GM19467 (cell line): ENCODE measurements at regions not wholly inside any gene's neighbourhood (a gene's known extent, or its start where the extent isn't known, plus 50 kb on each side); places are given as distances from the start of the nearest gene placed in this dataset.

Source experiments
- ATAC-seq: cut with Tn5 transposase; IDR thresholded peaks from one replicate; pipeline ENCODE4 v1.9.1; 2021; ENCODE audit warnings: mild to moderate bottlenecking, moderate library complexity; ENCODE audit not compliant: unreplicated experiment

DNA sequence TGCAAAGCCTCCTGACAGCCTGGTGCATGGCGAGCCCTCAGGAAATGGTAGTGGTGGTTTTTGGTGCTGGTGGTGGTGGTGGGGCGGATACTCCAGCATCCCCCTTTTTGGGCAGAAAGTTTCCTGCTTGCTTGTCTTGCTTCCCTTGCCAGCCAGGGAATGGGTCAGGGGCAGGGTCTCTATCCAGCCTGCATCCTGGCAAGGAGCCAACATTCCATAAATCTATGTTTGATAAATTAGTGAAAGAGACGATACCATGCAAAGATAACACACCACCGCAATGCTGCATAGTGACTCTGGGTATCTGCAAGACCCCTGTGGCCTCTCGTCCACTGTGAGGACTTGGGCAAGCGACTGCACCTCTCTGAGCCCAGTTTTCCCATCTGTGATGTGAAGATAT, 246.2 kb downstream of the LRFN2 start:
- no peak for ATAC-seq

DNA sequence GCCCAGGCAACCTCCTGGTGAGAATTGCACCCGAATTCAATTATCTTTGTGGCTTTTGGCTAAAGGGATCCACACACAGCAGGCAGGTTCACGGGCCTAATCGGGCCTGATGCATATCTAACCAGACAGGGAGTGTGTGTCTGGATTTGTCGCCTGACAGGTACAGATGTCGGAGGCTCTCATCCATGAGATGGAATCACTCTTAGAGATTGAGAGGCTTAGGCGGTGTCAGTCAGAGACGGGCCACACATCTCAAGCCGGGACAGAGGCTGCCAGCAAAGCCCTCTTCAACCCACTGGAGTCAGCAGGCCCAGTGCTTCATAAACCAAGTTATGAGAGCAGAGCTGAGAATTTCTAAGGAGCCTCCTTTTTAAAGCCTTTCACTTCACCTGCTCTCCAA, 247.0 kb downstream of the LRFN2 start:
- ATAC-seq: no peak

DNA sequence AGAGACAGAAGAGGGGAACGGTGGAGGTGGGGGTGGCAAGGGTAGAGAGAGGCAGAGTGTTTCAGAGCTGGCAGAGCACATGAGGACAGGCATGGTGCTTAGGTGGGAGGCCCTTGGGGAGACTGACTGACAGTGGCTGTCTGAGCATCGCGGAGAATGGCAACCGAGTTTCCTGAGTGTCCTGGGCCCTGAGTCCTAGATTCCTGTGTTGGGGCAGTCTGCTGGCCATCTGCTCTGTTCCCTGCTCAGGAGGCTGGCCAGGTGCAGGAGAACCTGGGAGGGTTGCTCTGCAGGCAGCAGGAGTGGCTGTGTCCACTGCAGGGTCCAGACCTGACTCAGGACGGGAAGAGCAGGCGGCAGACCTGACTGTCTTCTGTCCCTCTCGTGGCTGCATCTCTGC, 248.9 kb downstream of the LRFN2 start:
- ATAC-seq: no peak

DNA sequence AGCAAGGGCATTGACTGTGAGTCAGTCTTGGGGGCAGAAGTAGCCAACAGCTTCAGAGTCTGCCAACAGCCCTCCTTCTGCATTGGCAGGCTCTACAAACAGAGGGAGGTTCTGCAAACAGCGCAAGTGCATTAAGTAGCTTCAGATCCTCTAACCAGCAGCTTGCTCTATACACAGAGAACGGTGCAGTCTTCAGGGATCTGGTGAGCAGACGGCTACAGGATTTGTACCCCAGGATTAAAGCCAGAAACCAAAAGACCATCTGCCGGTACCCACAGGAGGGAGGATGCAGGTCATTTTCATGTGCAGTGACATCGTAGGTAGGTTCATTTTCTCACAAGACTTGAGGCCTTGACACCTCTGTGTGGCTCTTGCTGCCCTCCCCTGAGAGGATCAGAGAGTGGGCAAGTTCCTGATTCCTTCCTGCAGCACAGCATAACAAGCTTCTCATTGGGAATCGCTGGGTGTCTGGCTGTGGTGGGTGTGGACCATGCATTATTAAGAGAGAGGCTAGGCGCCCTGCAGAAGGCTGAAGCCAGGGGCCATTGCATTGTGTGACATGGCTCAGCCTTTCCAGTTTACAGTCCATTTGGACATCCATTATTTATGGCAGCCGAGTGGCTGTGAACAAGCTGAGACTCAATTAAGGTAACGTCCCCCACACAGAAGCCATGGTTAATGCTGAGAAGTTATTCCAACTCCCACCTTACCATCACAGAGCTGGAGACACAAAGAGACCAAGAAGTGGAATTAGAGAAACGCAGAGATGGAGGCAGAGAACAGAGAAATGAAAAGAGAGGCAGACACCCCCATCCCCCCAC, 250.0 kb downstream of the LRFN2 start:
- no peak for ATAC-seq

DNA sequence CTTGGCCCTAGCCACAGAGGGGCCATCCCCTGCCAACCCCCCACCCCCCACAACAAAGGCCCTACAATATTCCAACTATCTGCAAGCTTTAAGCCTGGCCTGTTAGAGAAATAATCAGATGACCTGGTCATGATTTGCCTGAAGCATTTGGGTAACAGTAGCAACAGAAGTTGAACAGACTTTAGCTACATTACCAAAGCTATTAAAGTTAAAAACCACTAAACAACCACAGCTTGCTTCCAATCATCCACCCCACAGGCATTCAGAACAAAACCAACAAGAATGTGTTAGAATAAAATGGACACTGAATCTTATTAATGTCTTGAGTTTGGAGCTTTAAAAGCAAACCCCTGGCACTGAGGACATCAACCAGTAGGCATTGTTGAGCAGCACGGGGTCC, 250.9 kb downstream of the LRFN2 start:
- ATAC-seq: no peak

DNA sequence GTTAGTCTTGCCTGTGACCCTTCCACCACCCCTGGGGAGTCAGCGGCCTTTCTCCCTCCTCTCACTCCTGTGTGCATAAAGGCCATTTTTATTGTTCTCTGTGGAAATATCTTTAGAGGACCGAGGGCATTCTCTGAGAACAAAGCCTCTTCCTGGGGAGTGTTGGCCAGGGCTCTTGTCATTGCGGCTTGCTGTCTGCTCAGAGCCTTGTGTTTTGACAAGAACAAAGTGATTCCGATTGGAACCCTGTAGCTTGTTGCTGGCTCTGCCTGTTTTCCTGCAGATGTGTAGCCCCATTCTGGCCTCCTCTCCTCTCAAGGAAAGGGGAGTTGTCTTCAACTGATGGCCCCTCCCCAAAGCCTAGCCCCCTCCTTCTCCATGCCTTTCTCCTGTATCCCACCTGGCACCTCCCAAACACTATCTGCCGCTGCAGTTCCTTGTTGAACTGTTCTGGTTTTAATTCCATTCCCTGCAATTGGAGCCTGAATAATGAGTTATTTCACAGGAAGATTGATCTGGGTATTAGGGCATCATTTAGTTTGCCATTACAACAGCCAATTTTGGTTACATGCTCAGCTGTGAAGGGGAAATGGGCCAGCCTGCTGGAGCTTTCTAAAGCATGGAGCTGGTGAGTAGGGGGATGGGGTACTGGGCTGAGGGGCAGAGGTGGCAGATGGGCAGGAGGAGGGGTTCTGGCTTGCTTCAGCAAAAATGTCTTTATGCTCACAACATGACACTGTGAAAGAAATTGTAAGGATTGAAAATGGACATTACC, 252.5 kb downstream of the LRFN2 start:
- no peak for ATAC-seq

DNA sequence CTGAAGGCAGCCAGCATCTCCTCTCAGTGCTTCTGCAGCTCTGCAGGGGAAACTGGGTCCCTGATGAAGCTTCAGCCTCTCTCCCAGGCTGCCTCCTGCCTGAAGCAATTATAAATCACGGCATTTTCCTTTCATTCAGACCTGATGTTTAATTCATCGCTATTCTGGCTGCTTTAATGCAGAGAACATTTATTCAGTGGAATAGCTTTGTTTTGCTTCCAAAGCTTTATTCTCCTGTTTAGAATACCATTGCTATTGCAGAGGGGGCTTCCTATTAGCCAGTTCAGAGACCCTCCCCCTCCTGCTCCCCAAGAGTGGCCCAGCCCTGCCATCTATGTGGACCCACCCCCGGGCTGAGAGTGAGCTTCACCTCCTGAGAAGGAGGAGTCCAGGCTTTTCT, 255.6 kb downstream of the LRFN2 start:
- ATAC-seq: no peak

DNA sequence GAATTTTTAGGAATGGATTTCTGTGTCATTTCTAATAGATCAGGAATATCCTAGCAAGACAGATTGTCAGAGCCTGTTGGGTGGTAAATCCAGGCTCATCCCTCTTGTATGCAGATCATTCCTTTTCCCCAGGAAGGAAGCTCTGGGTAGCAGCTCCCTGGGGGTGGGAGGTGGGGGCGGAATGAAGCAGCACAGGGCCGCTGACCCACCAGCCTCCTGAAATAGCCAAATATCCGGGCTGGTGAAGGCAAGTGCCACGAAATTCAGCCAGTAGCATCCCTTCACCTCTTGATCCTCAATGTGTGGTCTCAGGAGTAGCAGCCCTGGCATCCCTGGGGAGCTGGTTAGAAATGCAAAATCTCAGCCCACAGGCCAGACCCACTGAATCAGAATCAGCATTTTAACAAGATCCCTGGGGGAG, 256.9 kb downstream of the LRFN2 start:
- ATAC-seq: no peak

DNA sequence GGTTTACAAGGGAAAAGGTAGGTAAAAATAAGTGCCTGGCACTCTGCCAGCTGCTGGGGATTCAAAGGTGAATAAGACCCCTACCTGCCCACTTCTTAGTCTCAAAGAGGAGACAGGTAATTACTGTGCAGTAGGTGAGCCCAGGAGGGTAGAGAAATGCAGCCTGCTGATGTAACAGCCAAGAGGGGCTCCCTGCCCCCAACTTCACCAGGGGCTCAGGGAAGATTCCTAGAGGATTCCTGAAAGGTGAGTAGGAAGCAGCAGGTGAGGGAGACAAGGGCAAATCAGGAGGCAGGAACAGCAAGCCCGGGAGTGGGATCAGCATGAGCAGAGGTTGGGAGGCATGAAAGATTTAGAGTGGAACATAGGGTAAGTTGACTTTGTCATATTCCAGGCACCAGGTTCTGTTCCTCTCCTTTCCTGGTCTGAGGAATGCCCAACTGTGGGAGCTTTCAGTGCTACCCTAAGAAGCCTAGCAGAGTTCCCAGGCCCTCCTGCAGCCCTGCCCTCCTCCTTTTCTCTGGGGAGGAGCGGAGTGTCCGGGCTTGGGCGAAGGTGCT, 258.1 kb downstream of the LRFN2 start:
- no peak for ATAC-seq

DNA sequence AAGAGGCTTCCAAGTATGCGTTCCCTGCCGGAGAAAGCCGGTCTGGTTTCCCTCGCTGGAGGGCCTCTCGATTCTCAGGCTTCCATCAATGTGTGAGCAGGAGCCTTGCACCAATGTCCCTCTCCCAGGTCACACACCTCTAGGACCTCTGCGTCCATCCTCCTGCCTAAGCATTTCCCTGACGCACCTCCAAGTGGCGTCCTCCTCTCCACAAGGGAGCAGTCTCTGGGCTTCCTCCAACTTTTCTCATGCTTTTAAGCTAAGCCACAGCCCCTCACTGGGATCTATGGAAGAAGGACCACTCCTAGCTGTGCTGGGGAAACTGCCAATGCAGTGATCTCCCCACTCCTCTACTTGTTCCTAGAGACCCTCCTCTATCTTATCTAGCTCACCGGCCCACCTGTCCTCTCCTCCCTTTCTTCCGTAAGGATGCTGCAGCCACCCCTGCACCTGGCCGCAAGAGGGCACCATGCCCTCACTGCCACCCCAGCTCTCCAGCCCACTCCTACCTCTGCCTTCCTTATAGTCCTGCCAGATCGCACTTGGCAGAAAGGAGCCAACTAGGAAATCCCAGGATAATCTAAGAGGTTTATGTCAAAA, 258.7 kb downstream of the LRFN2 start:
- no peak for ATAC-seq

DNA sequence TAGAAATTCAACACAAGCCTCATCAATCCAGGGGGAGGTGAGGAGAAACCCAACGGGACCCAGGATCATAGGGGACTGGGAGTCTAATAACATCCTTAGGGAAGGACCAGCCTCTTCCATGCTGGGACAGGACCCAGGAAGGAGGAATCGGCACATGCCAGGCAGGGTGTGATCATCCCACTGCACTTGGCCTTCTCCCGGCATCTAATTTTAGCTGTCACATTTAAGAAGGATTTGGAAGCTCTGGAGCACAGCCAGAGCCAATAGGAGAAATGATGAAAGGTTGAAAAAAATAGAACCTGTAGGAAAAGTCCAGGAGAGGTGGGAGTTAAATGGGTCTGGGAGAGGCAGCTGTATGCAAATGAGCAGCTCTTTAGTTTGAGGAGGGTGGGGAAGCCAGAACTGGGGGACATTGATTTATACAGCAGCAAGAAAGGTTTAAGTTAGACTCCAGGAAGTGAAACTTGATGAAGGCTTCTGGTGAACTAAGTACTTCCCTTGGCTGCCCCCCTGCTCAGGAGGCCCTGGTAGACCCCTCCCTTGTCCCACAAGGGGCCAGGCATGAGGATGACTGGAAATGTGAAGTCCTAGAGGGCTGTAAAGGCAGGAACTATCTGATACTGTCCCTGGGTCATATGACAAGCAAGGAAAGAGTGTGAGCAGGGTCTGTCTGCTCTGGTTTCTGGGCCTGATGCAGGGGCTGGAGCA, 260.3 kb downstream of the LRFN2 start:
- ATAC-seq: no peak

DNA sequence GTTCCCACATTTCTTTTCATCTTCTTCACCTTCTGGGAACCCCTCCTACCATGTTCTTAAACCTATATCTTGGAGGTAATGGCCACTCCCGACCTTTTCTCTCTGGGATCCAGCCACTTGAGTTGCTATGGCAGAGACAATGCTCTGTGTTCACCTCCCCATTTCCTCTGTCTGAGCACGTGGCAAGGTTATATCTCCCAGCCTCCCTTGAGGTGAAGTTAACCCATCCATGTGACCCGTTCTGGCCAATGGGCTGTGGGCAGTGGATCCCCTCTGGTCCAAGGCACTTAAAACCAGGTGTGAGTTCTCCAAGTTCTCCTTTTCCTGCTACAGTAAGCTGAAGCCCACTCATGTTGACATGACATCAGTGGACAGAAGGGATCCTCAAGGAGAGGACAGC, 261.4 kb downstream of the LRFN2 start:
- ATAC-seq: no peak

DNA sequence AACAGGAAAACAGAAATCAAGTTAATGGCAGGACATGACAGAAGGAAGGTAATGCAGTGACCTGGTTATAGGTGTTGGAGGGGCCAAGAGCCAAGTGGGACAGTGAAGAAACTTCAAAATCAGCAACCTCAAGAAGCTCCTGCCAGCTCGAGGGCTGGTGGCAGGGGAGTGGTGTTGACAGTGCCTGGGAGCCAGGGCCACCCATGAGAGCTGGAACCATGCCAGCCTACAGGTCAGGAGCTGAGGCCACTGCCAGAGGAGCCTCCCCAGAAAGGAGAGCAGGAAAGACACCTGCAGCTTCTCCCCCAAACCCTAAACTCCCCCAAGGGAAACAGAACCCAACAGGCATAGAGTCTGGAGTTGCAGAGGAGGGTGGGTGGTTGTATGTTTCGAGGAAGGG, 262.1 kb downstream of the LRFN2 start:
- ATAC-seq: no peak

DNA sequence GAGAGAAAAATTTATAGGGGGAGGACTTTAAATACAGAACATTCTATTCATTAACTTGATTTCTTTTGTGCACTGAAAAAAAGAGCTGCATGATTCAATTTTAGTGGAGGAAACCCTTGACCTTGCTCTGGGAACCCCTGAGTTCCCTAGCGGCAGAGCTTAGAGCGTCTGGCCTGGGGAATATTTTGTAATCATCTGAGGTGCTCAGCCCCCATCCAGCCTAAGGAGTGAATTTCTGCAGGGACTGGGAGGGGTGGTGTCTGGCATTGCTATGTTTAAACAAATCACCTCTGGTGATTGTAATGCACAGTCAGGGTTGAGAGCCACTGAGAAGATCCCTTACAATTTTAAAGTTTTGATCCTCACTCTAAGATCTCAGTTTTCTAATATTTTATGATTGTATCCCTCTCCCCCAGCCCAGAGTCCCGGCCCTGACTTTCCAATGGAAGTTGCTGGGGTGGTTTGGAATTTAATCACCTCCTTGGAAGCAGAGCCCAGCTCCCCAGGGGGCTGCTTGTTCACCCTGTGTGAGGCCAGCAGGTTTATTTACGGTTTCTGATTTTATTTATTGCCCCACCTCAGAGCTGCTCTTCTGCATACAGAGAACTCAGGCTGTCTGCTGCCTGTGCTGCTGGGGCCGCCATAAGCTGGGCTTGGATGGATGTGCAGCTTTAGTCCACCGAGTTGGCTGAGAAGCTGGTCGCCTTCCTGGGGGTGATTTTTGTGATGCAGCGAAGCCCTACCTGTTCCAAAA, 263.1 kb downstream of the LRFN2 start:
- no peak for ATAC-seq

DNA sequence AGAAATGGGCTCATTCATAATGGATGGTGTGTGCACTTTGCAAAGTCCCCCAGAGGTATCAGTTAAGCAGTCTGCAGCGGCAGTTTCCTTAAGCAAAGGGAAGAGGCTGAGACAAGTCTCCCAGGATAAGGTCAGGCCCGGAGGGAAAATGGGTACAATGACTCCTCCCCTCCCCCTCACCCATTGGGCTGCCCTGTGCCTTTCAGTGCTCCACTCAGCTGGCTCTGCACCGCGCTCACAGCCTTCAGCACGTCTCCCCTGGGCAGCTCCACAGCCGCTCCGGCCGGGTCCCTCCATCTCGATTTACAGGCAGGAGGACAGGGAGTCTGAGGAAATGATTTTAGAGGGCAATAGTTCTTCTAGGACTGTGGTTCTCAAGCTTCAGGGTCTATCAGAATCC, 264.8 kb downstream of the LRFN2 start:
- ATAC-seq: no peak

DNA sequence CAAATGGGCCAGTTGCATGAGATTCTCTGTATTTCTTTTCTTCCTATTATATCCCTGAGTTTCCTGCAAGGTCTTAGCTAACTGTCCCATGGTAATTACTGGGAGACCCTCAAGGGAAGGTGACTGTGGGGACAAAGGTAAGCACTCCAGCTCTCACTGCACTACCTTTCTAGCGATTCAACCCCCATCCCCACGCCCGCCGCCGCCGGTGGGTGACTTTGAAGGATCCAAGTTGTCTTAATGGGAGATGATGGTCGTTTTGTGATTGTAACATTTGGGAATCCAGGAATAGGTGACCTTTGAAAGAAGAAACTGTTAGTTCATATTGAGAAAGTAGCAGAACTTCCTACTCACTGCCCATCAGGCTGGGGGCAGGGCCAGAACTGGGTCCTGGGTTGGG, 265.5 kb downstream of the LRFN2 start:
- no peak for ATAC-seq

DNA sequence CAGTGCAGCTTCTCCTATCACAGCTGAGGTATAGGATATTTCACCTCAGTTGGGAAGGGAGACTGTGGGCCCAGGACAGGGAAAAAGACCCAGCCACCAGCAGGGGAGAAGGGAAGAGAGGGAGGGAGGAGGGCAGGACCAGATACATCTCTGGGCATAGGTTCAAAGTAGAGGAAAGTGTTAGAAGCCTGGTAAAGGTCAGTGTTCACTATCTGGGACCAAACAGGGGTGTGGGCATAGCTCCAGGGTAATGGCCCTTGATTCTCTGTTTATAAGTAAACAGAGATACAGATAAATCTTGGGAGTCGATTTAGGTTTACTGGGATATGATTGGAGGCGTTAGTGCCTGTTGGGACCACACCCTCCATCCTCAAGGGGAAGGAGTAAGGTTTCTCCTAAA, 266.2 kb downstream of the LRFN2 start:
- ATAC-seq: no peak

DNA sequence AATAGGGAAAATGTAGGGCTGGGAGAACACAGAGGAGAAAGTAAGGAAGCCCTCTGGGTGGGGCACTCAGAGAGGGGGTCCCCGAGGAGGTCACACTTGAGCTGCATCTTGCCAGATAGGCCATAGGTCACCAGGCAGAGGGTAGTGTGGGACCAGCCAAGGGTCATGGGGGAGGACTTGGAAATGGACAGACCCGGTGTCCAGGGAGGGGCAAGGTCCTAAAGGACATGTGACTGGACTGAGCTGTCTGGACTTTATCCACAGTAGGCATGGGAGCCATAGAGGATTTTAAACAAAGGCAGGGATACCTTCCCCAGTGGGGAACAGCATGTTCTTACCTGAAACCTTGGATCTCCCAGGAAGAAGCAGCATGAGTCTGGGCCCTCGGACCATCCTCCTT, 266.7 kb downstream of the LRFN2 start:
- no peak for ATAC-seq

DNA sequence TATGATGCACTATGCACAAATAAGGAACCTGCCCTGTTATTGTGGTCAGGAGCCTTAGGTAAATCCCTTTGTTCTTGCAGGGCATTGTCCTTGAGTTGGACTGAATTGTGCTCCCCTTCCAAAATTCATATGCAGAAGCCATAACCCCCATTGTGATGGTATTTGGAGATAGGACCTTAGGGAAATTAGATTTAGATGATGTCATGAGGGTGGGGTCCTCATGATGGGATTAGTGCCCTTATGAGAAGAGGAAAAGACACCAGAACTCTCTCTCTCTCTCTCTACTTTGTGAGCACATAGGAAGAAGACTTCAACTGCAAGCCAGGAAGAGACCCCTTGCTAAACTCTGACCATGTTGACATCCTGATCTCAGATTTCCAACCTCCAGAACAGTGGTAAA, 268.0 kb downstream of the LRFN2 start:
- ATAC-seq: no peak

DNA sequence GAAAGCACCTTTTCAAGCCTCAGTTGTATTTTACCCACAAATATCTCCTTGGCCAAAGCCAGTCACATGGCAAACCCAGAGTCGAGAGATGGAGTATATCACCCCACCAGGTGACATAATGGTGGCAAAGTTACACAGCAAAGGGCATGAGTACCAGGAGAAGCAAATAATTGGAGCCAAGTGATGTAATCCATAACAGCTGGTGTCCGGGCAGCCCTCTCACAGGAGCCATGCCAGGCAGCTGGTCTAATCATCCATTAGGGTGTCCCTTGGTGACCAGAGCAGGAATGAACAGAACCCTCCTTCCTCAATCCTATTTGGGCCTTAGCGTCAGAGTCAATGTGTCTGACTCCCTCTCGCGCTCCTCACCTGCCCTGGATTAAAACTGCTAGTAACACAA, 272.1 kb downstream of the LRFN2 start:
- no peak for ATAC-seq
